H1 (cell line): ENCODE measurements at regions not wholly inside any gene's neighbourhood (a gene's known extent, or its start where the extent isn't known, plus 50 kb on each side); places are given as distances from the start of the nearest gene placed in this dataset.

Experiments used
- ATF3 ChIP-seq: IDR thresholded peaks from 2 replicates; pipeline ENCODE4 v1.6.1; 2011; ENCODE audit warnings: low read depth, mild to moderate bottlenecking, low read length; ENCODE audit not compliant: insufficient read depth
- BRCA1 ChIP-seq: IDR thresholded peaks from 2 replicates; pipeline ENCODE4 v1.6.1; 2012; ENCODE audit warnings: low read depth, low read length, improper control_type of control experiment
- CEBPB ChIP-seq: IDR thresholded peaks from 2 replicates; pipeline ENCODE4 v1.6.1; 2012; ENCODE audit warnings: low read depth, low read length
- CHD2 ChIP-seq: IDR thresholded peaks from 2 replicates; pipeline ENCODE4 v1.6.1; 2012; ENCODE audit warnings: low read length, improper control_type of control experiment
- CTCF ChIP-seq, 3 experiments: IDR thresholded peaks; 1 replicate in 2 of 3; 2 replicates in 1 of 3; pipeline versions ENCODE4 v1.5.1 to v1.6.1; 2011; ENCODE audit warnings: low read length in 3 of 3, mild to moderate bottlenecking in 3 of 3, inconsistent platforms in 2 of 3, low read depth in 1 of 3, moderate library complexity in 1 of 3; ENCODE audit not compliant: insufficient read depth in 1 of 3; ENCODE audit errors: control extremely low read depth in 1 of 3
- EZH2 ChIP-seq: fragments of 200-600 bp; sonication (generic); IDR thresholded peaks from 2 replicates; pipeline ENCODE4 v1.7.1; 2012; ENCODE audit warnings: low read depth, mild to moderate bottlenecking, moderate library complexity, low read length, inconsistent platforms; ENCODE audit not compliant: severe bottlenecking
- GABPA ChIP-seq: IDR thresholded peaks from 2 replicates; pipeline ENCODE4 v1.6.1; 2011; ENCODE audit warnings: mild to moderate bottlenecking, low read length, moderate library complexity, borderline replicate concordance; ENCODE audit not compliant: insufficient read depth
- POLR2A ChIP-seq, 2 experiments: IDR thresholded peaks; 1 replicate in 1 of 2; 2 replicates in 1 of 2; pipeline ENCODE4 v1.6.1; 2011; ENCODE audit warnings: low read depth in 2 of 2, low read length in 2 of 2, mild to moderate bottlenecking in 2 of 2; ENCODE audit errors: control extremely low read depth in 1 of 2
- POLR2AphosphoS5 ChIP-seq: IDR thresholded peaks from 2 replicates; pipeline ENCODE4 v1.6.1; 2011; ENCODE audit warnings: low read depth, low read length
- RFX5 ChIP-seq: IDR thresholded peaks from 2 replicates; pipeline ENCODE4 v1.6.1; 2011; ENCODE audit warnings: low read depth, low read length, improper control_type of control experiment, borderline replicate concordance
- SIN3A ChIP-seq, 2 experiments: IDR thresholded peaks in 1 of 2; conservative IDR thresholded peaks in 1 of 2; 2 replicates each; pipeline ENCODE4 v1.6.1; 2011 to 2012; ENCODE audit warnings: low read length in 2 of 2, improper control_type of control experiment in 1 of 2, low read depth in 1 of 2, mild to moderate bottlenecking in 1 of 2
- SIX5 ChIP-seq: IDR thresholded peaks from 2 replicates; pipeline ENCODE4 v1.6.1; 2011; ENCODE audit warnings: mild to moderate bottlenecking, low read depth, low read length
- TF ChIP-seq, protein P1 (sequence below): IDR thresholded peaks from 2 replicates; pipeline ENCODE4 v1.6.1; 2011; ENCODE audit warnings: low read length, improper control_type of control experiment

GRCh38 chr10:47241256-47241655 lies 58.7 kb upstream of the GDF10 start:
- TF ChIP-seq CEBPB (no peak), CTCF (IDR thresholded peaks at IDR 0.05; ENCODE audit: control extremely low read depth in 1 of 3, insufficient read depth in 1 of 3, low read depth in 1 of 3, low read length in 3 of 3) (peak in 1 of 3 experiments; percentile 29; a peak in 1 of 4 replicates), EZH2 (no peak), RFX5 (no peak), ATF3 (no peak), SIX5 (no peak), CHD2 (no peak), POLR2A (IDR thresholded peaks at IDR 0.05; ENCODE audit: control extremely low read depth in 1 of 2, low read depth in 2 of 2, low read length in 2 of 2) (no peak), POLR2AphosphoS5 (no peak), BRCA1 (no peak), GABPA (no peak), SIN3A (conservative IDR thresholded peaks at IDR 0.05 in 1 of 2, IDR thresholded peaks at IDR 0.05 in 1 of 2; ENCODE audit: low read depth in 1 of 2, low read length in 2 of 2) (no peak)
- TF ChIP-seq, protein P1, sequence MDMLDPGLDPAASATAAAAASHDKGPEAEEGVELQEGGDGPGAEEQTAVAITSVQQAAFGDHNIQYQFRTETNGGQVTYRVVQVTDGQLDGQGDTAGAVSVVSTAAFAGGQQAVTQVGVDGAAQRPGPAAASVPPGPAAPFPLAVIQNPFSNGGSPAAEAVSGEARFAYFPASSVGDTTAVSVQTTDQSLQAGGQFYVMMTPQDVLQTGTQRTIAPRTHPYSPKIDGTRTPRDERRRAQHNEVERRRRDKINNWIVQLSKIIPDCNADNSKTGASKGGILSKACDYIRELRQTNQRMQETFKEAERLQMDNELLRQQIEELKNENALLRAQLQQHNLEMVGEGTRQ = no peak
